ENCODE measurements at regions not wholly inside any gene's neighbourhood (a gene's known extent, or its start where the extent isn't known, plus 50 kb on each side); places are given as distances from the start of the nearest gene placed in this dataset.

DNA sequence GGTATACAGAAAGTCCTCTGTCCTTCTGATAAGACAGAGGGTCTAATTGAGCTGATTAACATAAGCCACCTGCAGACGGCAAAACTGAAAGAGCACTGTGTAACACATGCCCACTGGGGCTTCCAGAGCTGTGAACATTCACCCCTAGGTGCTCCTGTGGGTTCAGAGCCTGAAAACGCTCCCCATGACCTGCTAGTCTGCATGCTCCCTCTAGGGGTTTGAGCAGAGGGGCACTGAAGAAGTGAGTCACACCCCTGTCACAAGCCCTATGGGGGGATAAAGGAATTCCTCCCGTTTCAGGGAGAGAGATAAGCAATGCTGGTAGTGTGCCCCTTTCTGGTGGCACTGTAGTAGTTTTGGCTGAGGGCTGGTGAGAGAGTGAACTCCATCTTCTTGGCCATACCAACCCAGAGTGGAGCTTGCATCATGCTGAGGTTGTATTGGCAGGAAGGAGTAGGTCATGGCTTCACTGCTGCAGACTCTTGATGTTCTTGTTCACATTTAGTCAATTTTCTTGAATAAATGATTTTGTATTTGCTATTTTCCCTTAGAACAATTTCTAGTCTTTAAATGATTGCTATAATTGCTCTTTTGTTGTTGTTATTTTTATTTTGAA lies 637.5 kb upstream of the MAN1A1 start:
- Histone ChIP-seq H3K4me2 (ENCODE audit: insufficient read depth, insufficient read length, low read length) (no peak overlapping the region), H2BK15ac (ENCODE audit: low read depth, low read length) (no peak overlapping the region), H2AFZ (ENCODE audit: low read length) (no peak overlapping the region), H3K9me3 (ENCODE audit: control insufficient read depth, low read depth, low read length) (no peaks in the 10 kb centered on the region), H4K20me1 (ENCODE audit: control insufficient read depth, insufficient read depth, insufficient read length) (no peaks in the 10 kb centered on the region), H2BK5ac (ENCODE audit: insufficient read length, low read length) (no peak overlapping the region), H4K91ac (ENCODE audit: insufficient read length, low read depth, low read length) (no peak overlapping the region), H2BK12ac (ENCODE audit: insufficient read length, low read depth, low read length) (no peak overlapping the region), H3K79me2 (ENCODE audit: insufficient read depth, low read length) (no peaks in the 10 kb centered on the region), H3K4ac (ENCODE audit: low read depth, low read length) (no peak overlapping the region), H3K56ac (ENCODE audit: insufficient read length, low read depth, low read length) (no peak overlapping the region), H3K27me3 (ENCODE audit: insufficient read depth, low read length) (no peaks in the 10 kb centered on the region), H4K5ac (ENCODE audit: insufficient read length, low read depth, low read length) (no peak overlapping the region), H3K18ac (ENCODE audit: insufficient read length, low read depth, low read length) (no peak overlapping the region), H3K23me2 (ENCODE audit: insufficient read length, low read depth, low read length, poor library complexity, severe bottlenecking) (no peaks in the 10 kb centered on the region), H3K27ac (ENCODE audit: insufficient read length, low read depth, low read length) (no peak overlapping the region), H2BK20ac (ENCODE audit: low read depth, low read length, poor library complexity, severe bottlenecking) (no peak overlapping the region), H4K8ac (replicated peaks; ENCODE audit: insufficient read length, low read depth, low read length) (no peak overlapping the region), H3K14ac (ENCODE audit: insufficient read depth, low read length) (no peak overlapping the region), H3K9ac (ENCODE audit: extremely low read depth, insufficient read length, low read length) (no peak overlapping the region), H3K79me1 (ENCODE audit: insufficient read depth, low read depth, low read length, poor library complexity, severe bottlenecking) (no peaks in the 10 kb centered on the region), H2AK5ac (ENCODE audit: insufficient read length, low read length) (no peak overlapping the region), H2BK120ac (ENCODE audit: low read depth, low read length, poor library complexity, severe bottlenecking) (no peak overlapping the region), H3K4me1 (ENCODE audit: insufficient read depth, low read length) (no peaks in the 10 kb centered on the region), H3K23ac (ENCODE audit: insufficient read length, low read depth, low read length) (no peak overlapping the region), H3T11ph (ENCODE audit: low read length) (no peak overlapping the region)
- no peak overlapping the region for H3K4me3 Mint-ChIP-seq
- H3K36me3 Mint-ChIP-seq (ENCODE audit: insufficient read depth in 1 of 3, low read depth in 3 of 3) = no peaks in the 10 kb centered on the region
- WGBS (ENCODE audit: extremely low coverage, insufficient read length, low lambda C conversion rate) = no CpG with 5 or more reads among the region's 3 CpGs
- H3K9me3 Mint-ChIP-seq = no peaks in the 10 kb centered on the region
- no peaks in the 10 kb centered on the region for H3K27me3 Mint-ChIP-seq (ENCODE audit: low read depth)
- peak; percentile 41 for DNase-seq
- H3K27ac Mint-ChIP-seq = peak overlapping the region in 1 of 3 experiments; percentile 90; a peak in 1 of 7 replicates
- TF ChIP-seq, protein P1, sequence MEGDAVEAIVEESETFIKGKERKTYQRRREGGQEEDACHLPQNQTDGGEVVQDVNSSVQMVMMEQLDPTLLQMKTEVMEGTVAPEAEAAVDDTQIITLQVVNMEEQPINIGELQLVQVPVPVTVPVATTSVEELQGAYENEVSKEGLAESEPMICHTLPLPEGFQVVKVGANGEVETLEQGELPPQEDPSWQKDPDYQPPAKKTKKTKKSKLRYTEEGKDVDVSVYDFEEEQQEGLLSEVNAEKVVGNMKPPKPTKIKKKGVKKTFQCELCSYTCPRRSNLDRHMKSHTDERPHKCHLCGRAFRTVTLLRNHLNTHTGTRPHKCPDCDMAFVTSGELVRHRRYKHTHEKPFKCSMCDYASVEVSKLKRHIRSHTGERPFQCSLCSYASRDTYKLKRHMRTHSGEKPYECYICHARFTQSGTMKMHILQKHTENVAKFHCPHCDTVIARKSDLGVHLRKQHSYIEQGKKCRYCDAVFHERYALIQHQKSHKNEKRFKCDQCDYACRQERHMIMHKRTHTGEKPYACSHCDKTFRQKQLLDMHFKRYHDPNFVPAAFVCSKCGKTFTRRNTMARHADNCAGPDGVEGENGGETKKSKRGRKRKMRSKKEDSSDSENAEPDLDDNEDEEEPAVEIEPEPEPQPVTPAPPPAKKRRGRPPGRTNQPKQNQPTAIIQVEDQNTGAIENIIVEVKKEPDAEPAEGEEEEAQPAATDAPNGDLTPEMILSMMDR (conservative IDR thresholded peaks at IDR 0.05) = peak; percentile 42; the same call in 2 of the 3 replicates
- H3K4me1 Mint-ChIP-seq = no peaks in the 10 kb centered on the region

Measured in H9 (cell line).